GM18907 (cell line): ENCODE measurements at regions not wholly inside any gene's neighbourhood (a gene's known extent, or its start where the extent isn't known, plus 50 kb on each side); places are given as distances from the start of the nearest gene placed in this dataset.
A peak's percentile ranks its signal among the peaks of the same experiment; 100 is the strongest.

Experiments used
- ATAC-seq: cut with Tn5 transposase; IDR thresholded peaks from one replicate; pipeline ENCODE4 v1.9.1; 2021; ENCODE audit warnings: mild to moderate bottlenecking, moderate library complexity; ENCODE audit not compliant: unreplicated experiment

- ATAC-seq, result no peak
Measured at GRCh38 chr14:87879389-87879788, 113.6 kb downstream of the GALC start.

- ATAC-seq, result no peak
Measured at GRCh38 chr14:87878959-87879358, 114.0 kb downstream of the GALC start.

- no peak for ATAC-seq
Measured at GRCh38 chr14:87877877-87878276, 115.1 kb downstream of the GALC start.

- ATAC-seq, result no peak
Measured at GRCh38 chr14:87874676-87875075, 118.3 kb downstream of the GALC start.

GRCh38 chr14:87873741-87874140, 119.2 kb downstream of the GALC start:
- ATAC-seq, result no peak

GRCh38 chr14:87869619-87870583, 123.1 kb downstream of the GALC start:
- ATAC-seq, result peak; percentile 82

GRCh38 chr14:87868920-87869319, 124.1 kb downstream of the GALC start:
- ATAC-seq, result no peak

- no peak for ATAC-seq
Measured at GRCh38 chr14:87866116-87866515, 126.9 kb downstream of the GALC start.

GRCh38 chr14:87864356-87865270, 128.4 kb downstream of the GALC start:
- ATAC-seq, result no peak

GRCh38 chr14:87863047-87863446, 129.9 kb downstream of the GALC start:
- ATAC-seq, result no peak

- no peak for ATAC-seq
Measured at GRCh38 chr14:87852107-87852506, 140.9 kb downstream of the GALC start.

- ATAC-seq, result no peak
Measured at GRCh38 chr14:87851190-87851589, 141.8 kb downstream of the GALC start.

GRCh38 chr14:87847216-87847755, 145.7 kb downstream of the GALC start:
- ATAC-seq, result no peak

- no peak for ATAC-seq
Measured at GRCh38 chr14:87840906-87841305, 152.1 kb downstream of the GALC start.

- ATAC-seq, result no peak
Measured at GRCh38 chr14:87838931-87839330, 154.1 kb downstream of the GALC start.

- no peak for ATAC-seq
Measured at GRCh38 chr14:87837296-87837695, 155.7 kb downstream of the GALC start.

- ATAC-seq, result no peak
Measured at GRCh38 chr14:87834594-87834993, 158.4 kb downstream of the GALC start.

GRCh38 chr14:87833026-87833425, 160.0 kb downstream of the GALC start:
- no peak for ATAC-seq

- ATAC-seq, result no peak
Measured at GRCh38 chr14:87830443-87831096, 162.4 kb downstream of the GALC start.

GRCh38 chr14:87829543-87829942, 163.4 kb downstream of the GALC start:
- ATAC-seq, result no peak

- ATAC-seq, result no peak
Measured at GRCh38 chr14:87824266-87824665, 168.7 kb downstream of the GALC start.
